ENCODE measurements at regions not wholly inside any gene's neighbourhood (a gene's known extent, or its start where the extent isn't known, plus 50 kb on each side); places are given as distances from the start of the nearest gene placed in this dataset.
A peak's percentile ranks its signal among the peaks of the same experiment; 100 is the strongest.

DNA sequence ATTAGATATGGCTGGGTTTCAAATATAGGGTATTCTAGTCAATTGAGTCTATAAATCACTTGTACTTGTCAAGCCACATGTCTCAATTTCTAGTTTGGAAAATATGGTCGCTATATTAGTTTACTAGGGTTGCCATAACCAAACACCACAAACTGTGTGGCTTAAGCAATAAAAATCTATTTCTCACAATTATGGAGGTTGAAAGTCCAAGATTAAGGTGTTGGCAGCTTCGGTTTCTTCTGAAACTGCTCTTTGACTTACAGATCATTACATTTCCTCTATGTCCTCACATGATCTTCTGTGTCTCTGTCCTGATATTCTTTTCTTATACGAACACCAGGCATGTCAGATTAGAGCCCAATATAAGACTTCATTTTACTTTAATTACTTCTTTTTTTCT lies 55.8 kb upstream of the BASP1 start:
- TF ChIP-seq CREB1 (IDR thresholded peaks at IDR 0.05; ENCODE audit: low read depth) (no peak), EP300 (IDR thresholded peaks at IDR 0.05; ENCODE audit: borderline replicate concordance) (no peak), TAF1 (IDR thresholded peaks at IDR 0.05; ENCODE audit: low read depth) (no peak), FOXM1 (IDR thresholded peaks at IDR 0.05; ENCODE audit: borderline replicate concordance, low read depth) (no peak), REST (IDR thresholded peaks at IDR 0.05; ENCODE audit: low read depth) (no peak), ZBTB7A (IDR thresholded peaks at IDR 0.05; ENCODE audit: low read depth) (no peak), EGR1 (IDR thresholded peaks at IDR 0.05) (no peak), NFIC (IDR thresholded peaks at IDR 0.05) (no peak)

- TF ChIP-seq NFIC (IDR thresholded peaks at IDR 0.05) (no peak), TAF1 (IDR thresholded peaks at IDR 0.05; ENCODE audit: low read depth) (no peak), RAD21 (IDR thresholded peaks at IDR 0.05; ENCODE audit: low read depth) (no peak), TCF12 (IDR thresholded peaks at IDR 0.05; ENCODE audit: low read depth) (no peak), USF1 (IDR thresholded peaks at IDR 0.05) (no peak), CEBPB (IDR thresholded peaks at IDR 0.05) (no peak), YY1 (IDR thresholded peaks at IDR 0.05; ENCODE audit: low read depth) (no peak)
Measured at GRCh38 chr5:17163221-17163620, 54.2 kb upstream of the BASP1 start.

DNA sequence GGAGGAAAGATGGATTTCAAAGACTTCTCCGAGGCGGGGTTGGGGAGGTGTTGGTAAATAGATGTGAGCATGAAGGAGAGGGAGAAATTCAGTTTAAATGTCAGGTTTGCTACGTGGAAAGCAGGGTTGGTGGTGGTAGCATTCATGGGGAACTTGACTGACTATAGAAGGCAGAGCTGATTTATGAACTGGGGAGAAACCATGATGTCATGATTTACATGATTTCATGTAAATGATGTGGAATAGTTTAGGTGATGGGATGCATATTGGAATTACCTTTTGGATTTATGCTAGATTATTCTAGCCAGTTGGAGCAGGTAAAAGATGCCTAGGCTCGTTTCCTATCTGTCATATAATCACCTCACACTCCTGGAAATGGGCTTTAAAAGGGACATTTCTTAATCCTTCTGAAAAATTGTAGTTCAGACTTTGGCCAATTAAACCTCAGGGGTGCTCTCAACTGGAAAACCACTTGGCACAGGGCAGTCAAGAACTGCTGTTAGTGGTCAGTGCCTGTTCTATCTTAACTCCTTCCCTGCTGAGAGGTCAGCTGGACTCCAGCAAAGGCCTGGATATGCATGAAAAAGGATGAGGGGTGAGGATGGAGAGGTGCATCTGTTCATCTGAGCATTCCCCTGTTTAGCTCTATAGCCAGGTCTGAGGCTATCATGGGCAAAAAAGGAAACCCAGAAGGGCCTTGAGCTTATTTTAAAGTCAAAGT lies 50.1 kb upstream of the BASP1 start:
- TF ChIP-seq NFIC (IDR thresholded peaks at IDR 0.05) = peak; percentile 86
- TF ChIP-seq TCF12 (IDR thresholded peaks at IDR 0.05; ENCODE audit: low read depth) = peak; percentile 39; the same call in 1 of the 2 replicates
- TF ChIP-seq TEAD4 (IDR thresholded peaks at IDR 0.05) = no peak

Measured in Ishikawa (cell line).